Prostate gland (tissue), 2 donors: ENCODE measurements at regions not wholly inside any gene's neighbourhood (a gene's known extent, or its start where the extent isn't known, plus 50 kb on each side); places are given as distances from the start of the nearest gene placed in this dataset.

ENCODE experiments used
- DNase-seq: peaks from one replicate; pipeline ENCODE4 v3.0.0-alpha.2; 2019; ENCODE audit warnings: low spot score
- H3K27ac ChIP-seq, 2 donors: fragments of 200-600 bp; sonication (generic); 2 replicates each; pipeline ENCODE4 v1.5.1; 2017 to 2019
- H3K27me3 ChIP-seq: fragments of 200-600 bp; sonication (generic); replicated peaks from 2 replicates; pipeline ENCODE4 v1.5.1; 2019; ENCODE audit not compliant: insufficient read depth
- H3K36me3 ChIP-seq, 2 donors: fragments of 200-600 bp; sonication (generic); 1 replicate in 1 of 2; 2 replicates in 1 of 2; pipeline versions ENCODE4 v1.5.1 to v1.8.1; 2017 to 2019
- H3K4me1 ChIP-seq: fragments of 200-600 bp; sonication (generic); replicated peaks from 2 replicates; pipeline ENCODE4 v1.5.1; 2019
- H3K4me3 ChIP-seq, 2 donors: fragments of 200-600 bp; sonication (generic); 2 replicates each; pipeline ENCODE4 v1.5.1; 2017 to 2019
- H3K9me3 ChIP-seq: fragments of 200-600 bp; sonication (generic); 2 replicates; pipeline ENCODE4 v1.5.1; 2017
- POLR2A ChIP-seq: fragments of 450-650 bp; IDR thresholded peaks from one replicate; pipeline ENCODE4 v1.6.1; 2016; ENCODE audit warnings: antibody characterized with exemption, mild to moderate bottlenecking
- POLR2AphosphoS5 ChIP-seq: sonication (generic); formaldehyde crosslinking; IDR thresholded peaks from one replicate; pipeline ENCODE4 v1.6.1; 2017; ENCODE audit warnings: antibody characterized with exemption
- WGBS: methylation state at CpG from one replicate; pipeline ENCODE4 v1.1.5; 2018; 5-methylcytosine and 5-hydroxymethylcytosine counted together
- intact Hi-C: fragments of 100-400 bp; cut with DNase I; formaldehyde crosslinking; loops from one replicate; pipeline ENCODE4 v1.14.2; 2022
- TF ChIP-seq, protein P1 (sequence below), 4 experiments: fragments of 200-600 bp in 2 of 4; fragments of 450-650 bp in 2 of 4; sonication (generic) in 2 of 4; IDR thresholded peaks; 1 replicate in 3 of 4; 2 replicates in 1 of 4; pipeline ENCODE4 v1.5.1; 2016 to 2019; ENCODE audit warnings: antibody characterized with exemption in 4 of 4, mild to moderate bottlenecking in 2 of 4, moderate library complexity in 2 of 4

DNA sequence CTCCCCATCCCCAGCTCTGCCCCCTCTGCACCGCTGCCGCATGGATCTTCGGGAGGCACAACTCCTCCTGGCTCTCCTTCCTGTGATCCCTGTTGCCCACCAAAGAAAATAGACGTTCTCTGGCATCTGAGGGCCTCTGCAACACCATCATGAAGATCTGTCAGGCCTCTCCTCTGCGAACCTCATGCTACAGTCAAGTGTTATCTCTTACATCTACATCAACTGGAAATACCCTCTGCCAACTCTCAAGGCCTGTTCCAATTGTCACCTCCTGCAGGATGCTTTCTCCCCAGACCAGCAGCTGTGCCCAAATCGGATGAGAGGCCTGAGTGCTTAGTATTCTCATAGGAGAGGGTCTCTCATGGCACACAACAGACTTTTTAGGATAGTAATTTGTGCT is 478.4 kb downstream of the BCL11A start:
- H3K4me3 ChIP-seq = no peak overlapping the region
- DNase-seq = no peak
- no peaks in the 10 kb centered on the region for H3K36me3 ChIP-seq
- H3K4me1 ChIP-seq = no peaks in the 10 kb centered on the region
- intact Hi-C loops = no loop called here
- no peaks in the 10 kb centered on the region for H3K27me3 ChIP-seq
- WGBS = 90% methylated on average over 6 of the region's 6 CpGs
- no peaks in the 10 kb centered on the region for H3K9me3 ChIP-seq
- no peak for TF ChIP-seq POLR2AphosphoS5
- no peak for TF ChIP-seq POLR2A
- TF ChIP-seq, protein P1, sequence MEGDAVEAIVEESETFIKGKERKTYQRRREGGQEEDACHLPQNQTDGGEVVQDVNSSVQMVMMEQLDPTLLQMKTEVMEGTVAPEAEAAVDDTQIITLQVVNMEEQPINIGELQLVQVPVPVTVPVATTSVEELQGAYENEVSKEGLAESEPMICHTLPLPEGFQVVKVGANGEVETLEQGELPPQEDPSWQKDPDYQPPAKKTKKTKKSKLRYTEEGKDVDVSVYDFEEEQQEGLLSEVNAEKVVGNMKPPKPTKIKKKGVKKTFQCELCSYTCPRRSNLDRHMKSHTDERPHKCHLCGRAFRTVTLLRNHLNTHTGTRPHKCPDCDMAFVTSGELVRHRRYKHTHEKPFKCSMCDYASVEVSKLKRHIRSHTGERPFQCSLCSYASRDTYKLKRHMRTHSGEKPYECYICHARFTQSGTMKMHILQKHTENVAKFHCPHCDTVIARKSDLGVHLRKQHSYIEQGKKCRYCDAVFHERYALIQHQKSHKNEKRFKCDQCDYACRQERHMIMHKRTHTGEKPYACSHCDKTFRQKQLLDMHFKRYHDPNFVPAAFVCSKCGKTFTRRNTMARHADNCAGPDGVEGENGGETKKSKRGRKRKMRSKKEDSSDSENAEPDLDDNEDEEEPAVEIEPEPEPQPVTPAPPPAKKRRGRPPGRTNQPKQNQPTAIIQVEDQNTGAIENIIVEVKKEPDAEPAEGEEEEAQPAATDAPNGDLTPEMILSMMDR (IDR thresholded peaks at IDR 0.05) = no peak
- H3K27ac ChIP-seq = no peak overlapping the region

DNA sequence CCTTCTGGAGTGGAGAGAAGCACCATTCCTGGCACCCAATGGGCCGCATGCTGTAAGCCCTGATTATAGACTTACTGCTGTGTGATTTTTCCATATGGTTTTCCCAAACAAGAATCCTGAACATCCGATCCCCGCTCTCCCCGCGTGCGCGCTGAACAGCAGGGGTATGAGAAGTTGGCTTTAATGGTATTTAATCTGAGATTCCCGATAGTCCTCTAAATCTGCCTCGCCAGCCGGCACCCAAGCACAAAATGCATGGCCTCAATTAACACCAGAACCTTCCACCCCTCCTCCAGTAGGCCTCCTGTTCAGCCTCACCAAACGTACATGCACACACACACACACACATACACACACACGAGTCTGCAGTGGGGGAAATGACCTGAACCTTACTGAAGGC is 480.3 kb downstream of the BCL11A start:
- intact Hi-C loops = no loop called here
- 96% methylated on average over 12 of the region's 12 CpGs for WGBS
- Histone ChIP-seq H3K4me1 (no peaks in the 10 kb centered on the region), H3K27ac (no peak overlapping the region), H3K9me3 (no peaks in the 10 kb centered on the region), H3K4me3 (no peak overlapping the region), H3K36me3 (no peaks in the 10 kb centered on the region), H3K27me3 (no peaks in the 10 kb centered on the region)
- no peak for TF ChIP-seq POLR2A
- no peak for TF ChIP-seq POLR2AphosphoS5
- TF ChIP-seq, protein P1 (IDR thresholded peaks at IDR 0.05) = no peak
- no peak for DNase-seq

DNA sequence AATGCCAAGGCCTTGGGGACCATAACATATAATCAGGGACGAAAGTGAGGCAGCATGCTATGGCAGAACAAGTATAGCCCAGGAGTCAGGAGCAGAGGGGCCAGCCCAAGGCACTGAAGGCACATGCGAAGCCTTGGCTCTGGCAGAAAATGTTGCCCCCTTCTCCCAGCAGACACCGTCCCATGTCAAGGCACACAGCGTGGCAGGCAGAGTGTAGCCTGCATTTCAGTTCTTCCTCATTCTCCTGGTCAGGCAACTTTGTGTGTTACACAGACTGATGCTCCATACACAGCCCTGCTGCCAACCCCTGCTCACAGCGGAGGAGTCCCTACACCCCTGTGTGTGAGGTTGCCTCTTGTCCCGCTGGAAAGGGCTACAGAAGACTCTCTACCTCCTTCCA is 480.8 kb downstream of the BCL11A start:
- no peak overlapping the region for H3K4me3 ChIP-seq
- WGBS = 86% methylated on average over 6 of the region's 6 CpGs
- no peak for DNase-seq
- no peaks in the 10 kb centered on the region for H3K27me3 ChIP-seq
- no peaks in the 10 kb centered on the region for H3K36me3 ChIP-seq
- no peaks in the 10 kb centered on the region for H3K4me1 ChIP-seq
- intact Hi-C loops = no loop called here
- no peaks in the 10 kb centered on the region for H3K9me3 ChIP-seq
- no peak overlapping the region for H3K27ac ChIP-seq
- TF ChIP-seq, protein P1 (IDR thresholded peaks at IDR 0.05) = no peak
- no peak for TF ChIP-seq POLR2A
- no peak for TF ChIP-seq POLR2AphosphoS5

DNA sequence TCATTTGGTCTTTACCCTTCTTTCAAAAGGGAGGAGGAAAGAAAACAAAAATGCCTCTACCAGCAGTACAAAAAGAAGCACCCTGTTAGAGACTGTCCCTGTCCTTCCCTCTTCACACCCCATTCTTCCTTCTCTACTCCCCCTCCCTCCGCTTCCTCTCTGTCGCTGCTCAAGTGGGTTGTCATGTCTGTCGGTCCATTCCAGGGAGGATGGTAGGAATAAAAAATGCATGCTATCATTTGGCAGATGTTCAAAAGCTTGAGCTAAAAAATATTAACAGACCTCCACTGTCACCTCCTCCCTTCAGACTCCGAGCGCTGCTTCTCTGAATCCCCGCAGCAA is 482.0 kb downstream of the BCL11A start:
- intact Hi-C loops = no loop called here
- Histone ChIP-seq H3K4me1 (no peaks in the 10 kb centered on the region), H3K4me3 (no peak overlapping the region), H3K9me3 (no peaks in the 10 kb centered on the region), H3K36me3 (no peaks in the 10 kb centered on the region), H3K27me3 (no peaks in the 10 kb centered on the region), H3K27ac (no peak overlapping the region)
- no peak for TF ChIP-seq POLR2AphosphoS5
- no peak for TF ChIP-seq POLR2A
- TF ChIP-seq, protein P1 (IDR thresholded peaks at IDR 0.05) = no peak
- WGBS = 72% methylated on average over 6 of the region's 6 CpGs
- DNase-seq = no peak

DNA sequence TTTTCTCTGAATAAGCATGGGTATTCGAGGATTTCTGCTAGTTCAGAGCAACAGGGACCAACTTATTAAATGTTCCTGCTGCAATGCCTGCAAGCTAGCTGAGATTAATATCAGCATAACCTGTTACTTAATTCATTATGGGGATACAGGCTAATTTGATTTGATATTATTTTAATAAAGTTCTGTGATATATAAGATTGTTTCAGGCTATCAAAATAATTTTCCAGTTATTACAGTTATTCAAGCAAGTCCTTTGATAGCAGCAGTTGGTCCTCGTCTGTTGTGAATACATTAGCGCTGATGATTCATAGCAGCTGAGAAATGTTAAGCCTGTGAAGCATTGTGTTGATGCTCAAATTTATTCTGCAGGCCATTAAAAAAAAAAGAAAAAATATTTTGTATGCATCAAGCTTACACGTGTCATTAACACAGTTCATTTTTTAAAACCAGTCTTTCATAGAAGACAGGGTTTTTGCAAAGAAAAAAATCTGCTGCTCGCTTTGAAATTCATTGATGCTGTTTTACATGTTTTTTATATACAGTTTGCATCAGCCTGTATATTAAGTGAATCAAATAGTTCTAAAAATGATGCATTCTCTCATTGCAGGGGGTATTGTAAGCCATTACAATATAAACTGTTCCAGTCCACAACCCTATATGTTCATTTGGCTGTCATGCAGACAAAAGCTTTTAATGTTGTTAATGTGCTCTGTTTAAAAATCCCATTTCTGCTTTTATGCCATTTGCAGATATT is 482.5 kb downstream of the BCL11A start:
- WGBS = 67% methylated on average over 5 of the region's 5 CpGs
- no peaks in the 10 kb centered on the region for H3K36me3 ChIP-seq
- H3K27me3 ChIP-seq = no peaks in the 10 kb centered on the region
- DNase-seq = no peak
- no peak overlapping the region for H3K27ac ChIP-seq
- no peaks in the 10 kb centered on the region for H3K9me3 ChIP-seq
- no peak for TF ChIP-seq POLR2A
- TF ChIP-seq, protein P1 (IDR thresholded peaks at IDR 0.05) = no peak
- no peak for TF ChIP-seq POLR2AphosphoS5
- H3K4me1 ChIP-seq = no peaks in the 10 kb centered on the region
- H3K4me3 ChIP-seq = no peak overlapping the region
- intact Hi-C loops = no loop called here
